CD14-positive monocyte (primary cell): ENCODE measurements at regions not wholly inside any gene's neighbourhood (a gene's known extent, or its start where the extent isn't known, plus 50 kb on each side); places are given as distances from the start of the nearest gene placed in this dataset.

Source experiments
- DNase-seq, 3 donors: peaks; one replicate each; pipeline ENCODE4 v3.0.0-alpha.2; 2011 to 2022
- H2AFZ ChIP-seq: 2 replicates; pipeline ENCODE4 v1.6.0; 2012; ENCODE audit warnings: mild to moderate bottlenecking, low read depth, low read length, inconsistent platforms; ENCODE audit not compliant: insufficient read depth, poor library complexity, severe bottlenecking
- H3K27ac ChIP-seq, 2 donors: 1 replicate in 1 of 2; 2 replicates in 1 of 2; pipeline ENCODE4 v1.5.1; 2012 to 2013; ENCODE audit warnings: low read length in 2 of 2, control low read depth in 1 of 2, inconsistent platforms in 1 of 2, low read depth in 1 of 2, mild to moderate bottlenecking in 1 of 2
- H3K27me3 ChIP-seq, 2 donors: one replicate each; pipeline versions ENCODE4 v1.6.0 to v1.6.1; 2011 to 2013; ENCODE audit warnings: low read length in 2 of 2; ENCODE audit not compliant: control insufficient read depth in 2 of 2, insufficient read depth in 2 of 2
- H3K36me3 ChIP-seq, 2 donors: replicated peaks in 1 of 2; 1 replicate in 1 of 2; 2 replicates in 1 of 2; pipeline versions ENCODE4 v1.5.1 to v1.6.1; 2012 to 2013; ENCODE audit warnings: low read length in 2 of 2, control low read depth in 1 of 2, inconsistent platforms in 1 of 2, mild to moderate bottlenecking in 1 of 2; ENCODE audit not compliant: insufficient read depth in 2 of 2, control insufficient read depth in 1 of 2
- H3K4me1 ChIP-seq, 2 donors: 1 replicate in 1 of 2; 2 replicates in 1 of 2; pipeline versions ENCODE4 v1.5.1 to v1.6.1; 2012 to 2013; ENCODE audit warnings: low read length in 2 of 2, control low read depth in 1 of 2, inconsistent platforms in 1 of 2, mild to moderate bottlenecking in 1 of 2, moderate library complexity in 1 of 2; ENCODE audit not compliant: insufficient read depth in 2 of 2, control insufficient read depth in 1 of 2
- H3K4me2 ChIP-seq: replicated peaks from 2 replicates; pipeline ENCODE3; 2012; ENCODE audit warnings: low read length, moderate library complexity, mild to moderate bottlenecking; ENCODE audit not compliant: poor library complexity, severe bottlenecking; ENCODE audit errors: extremely low read depth
- H3K4me3 ChIP-seq, 3 experiments: fragments of 200-600 bp in 1 of 3; sonication (generic) in 1 of 3; replicated peaks in 1 of 3; 1 replicate in 2 of 3; 2 replicates in 1 of 3; pipeline ENCODE4 v1.5.1; 2011 to 2013; ENCODE audit warnings: low read length in 3 of 3, mild to moderate bottlenecking in 3 of 3, control low read depth in 2 of 3, low read depth in 2 of 3, inconsistent platforms in 1 of 3, moderate library complexity in 1 of 3
- H3K79me2 ChIP-seq: 2 replicates; pipeline ENCODE4 v1.6.0; 2012; ENCODE audit warnings: mild to moderate bottlenecking, control low read depth, inconsistent platforms, low read length, moderate library complexity; ENCODE audit not compliant: insufficient read depth
- H3K9ac ChIP-seq: 2 replicates; pipeline ENCODE4 v1.6.0; 2017; ENCODE audit warnings: low read length, mild to moderate bottlenecking; ENCODE audit not compliant: insufficient read depth, poor library complexity, severe bottlenecking
- H3K9me3 ChIP-seq, 2 donors: replicated peaks in 1 of 2; 1 replicate in 1 of 2; 2 replicates in 1 of 2; pipeline versions ENCODE4 v1.5.1 to v1.6.1; 2012 to 2013; ENCODE audit warnings: low read length in 2 of 2, control low read depth in 1 of 2; ENCODE audit not compliant: control insufficient read depth in 1 of 2, insufficient read depth in 1 of 2
- H4K20me1 ChIP-seq: 2 replicates; pipeline ENCODE4 v1.6.0; 2012; ENCODE audit warnings: mild to moderate bottlenecking, low read length, control low read depth, moderate library complexity; ENCODE audit not compliant: insufficient read depth
- H3K27ac Mint-ChIP-seq, 7 donors: one replicate each; pipeline ENCODE4 v1.8.0; 2020; ENCODE audit warnings: mild to moderate bottlenecking in 7 of 7, mixed read lengths in 7 of 7, moderate library complexity in 6 of 7, inconsistent platforms in 2 of 7
- H3K27me3 Mint-ChIP-seq, 3 donors: one replicate each; pipeline ENCODE4 v1.8.0; 2021 to 2022; ENCODE audit warnings: low read depth in 3 of 3, mild to moderate bottlenecking in 3 of 3, mixed read lengths in 3 of 3, moderate library complexity in 3 of 3, inconsistent platforms in 1 of 3
- H3K36me3 Mint-ChIP-seq, 2 donors: one replicate each; pipeline ENCODE4 v1.8.0; 2020; ENCODE audit warnings: mixed read lengths in 2 of 2, inconsistent platforms in 1 of 2, mild to moderate bottlenecking in 1 of 2
- H3K4me1 Mint-ChIP-seq: one replicate; pipeline ENCODE4 v1.8.0; 2020; ENCODE audit warnings: mild to moderate bottlenecking, mixed read lengths
- H3K4me3 Mint-ChIP-seq, 2 donors: one replicate each; pipeline ENCODE4 v1.8.0; 2020; ENCODE audit warnings: mild to moderate bottlenecking in 2 of 2, mixed read lengths in 2 of 2, moderate library complexity in 1 of 2
- H3K9me3 Mint-ChIP-seq, 7 donors: one replicate each; pipeline ENCODE4 v1.8.0; 2020 to 2022; ENCODE audit warnings: mixed read lengths in 7 of 7, mild to moderate bottlenecking in 6 of 7, moderate library complexity in 6 of 7, inconsistent platforms in 2 of 7
- WGBS: methylation state at CpG from one replicate; pipeline ENCODE4 v1.1.5; 2013; ENCODE audit warnings: missing lambda C conversion rate; ENCODE audit not compliant: insufficient coverage; 5-methylcytosine and 5-hydroxymethylcytosine counted together
- intact Hi-C, 2 donors: fragments of 100-400 bp; cut with micrococcal nuclease; formaldehyde crosslinking; loops; one replicate each; pipeline versions ENCODE4 v1.15.0 to v1.15.1; 2023
- TF ChIP-seq, protein P1 (sequence below): fragments of 200-600 bp; IDR thresholded peaks from one replicate; pipeline ENCODE4 v1.8.0; 2022; ENCODE audit warnings: antibody characterized with exemption, mild to moderate bottlenecking

DNA sequence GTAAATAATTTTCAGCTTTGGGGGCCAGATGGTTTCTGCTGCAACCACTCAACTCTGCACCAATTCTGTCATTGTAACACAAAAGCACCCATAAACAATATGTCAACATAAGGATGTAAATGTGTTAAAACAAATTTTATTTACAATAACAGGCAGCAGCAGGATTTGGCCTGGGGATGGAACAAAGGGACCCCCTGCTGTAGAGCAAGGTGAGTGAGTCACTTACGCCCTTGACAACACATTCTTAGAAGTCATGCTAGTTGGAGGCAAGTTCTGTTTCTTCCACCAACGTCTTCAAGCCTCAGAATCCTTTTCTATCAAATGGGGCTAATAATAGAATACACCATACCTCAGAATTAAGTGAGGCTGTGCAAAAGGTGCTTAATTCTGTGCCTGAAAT is 610.2 kb upstream of the SYT4 start:
- Mint-ChIP-seq H3K4me1 (no peaks in the 10 kb centered on the region), H3K9me3 (peaks cover 0 to 5% (median 3%) of the 10 kb centered on the region in 7 donors), H3K27ac (no peak overlapping the region), H3K4me3 (no peak overlapping the region), H3K27me3 (no peaks in the 10 kb centered on the region), H3K36me3 (no peaks in the 10 kb centered on the region)
- H3K4me1 ChIP-seq, result no peaks in the 10 kb centered on the region
- H3K4me3 ChIP-seq, result no peak overlapping the region
- H4K20me1 ChIP-seq, result no peaks in the 10 kb centered on the region
- DNase-seq, result no peak
- no CpG with 5 or more reads among the region's 2 CpGs for WGBS
- no peak overlapping the region for H3K4me2 ChIP-seq
- TF ChIP-seq, protein P1, sequence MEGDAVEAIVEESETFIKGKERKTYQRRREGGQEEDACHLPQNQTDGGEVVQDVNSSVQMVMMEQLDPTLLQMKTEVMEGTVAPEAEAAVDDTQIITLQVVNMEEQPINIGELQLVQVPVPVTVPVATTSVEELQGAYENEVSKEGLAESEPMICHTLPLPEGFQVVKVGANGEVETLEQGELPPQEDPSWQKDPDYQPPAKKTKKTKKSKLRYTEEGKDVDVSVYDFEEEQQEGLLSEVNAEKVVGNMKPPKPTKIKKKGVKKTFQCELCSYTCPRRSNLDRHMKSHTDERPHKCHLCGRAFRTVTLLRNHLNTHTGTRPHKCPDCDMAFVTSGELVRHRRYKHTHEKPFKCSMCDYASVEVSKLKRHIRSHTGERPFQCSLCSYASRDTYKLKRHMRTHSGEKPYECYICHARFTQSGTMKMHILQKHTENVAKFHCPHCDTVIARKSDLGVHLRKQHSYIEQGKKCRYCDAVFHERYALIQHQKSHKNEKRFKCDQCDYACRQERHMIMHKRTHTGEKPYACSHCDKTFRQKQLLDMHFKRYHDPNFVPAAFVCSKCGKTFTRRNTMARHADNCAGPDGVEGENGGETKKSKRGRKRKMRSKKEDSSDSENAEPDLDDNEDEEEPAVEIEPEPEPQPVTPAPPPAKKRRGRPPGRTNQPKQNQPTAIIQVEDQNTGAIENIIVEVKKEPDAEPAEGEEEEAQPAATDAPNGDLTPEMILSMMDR, result no peak
- intact Hi-C loops, result no loop called here
- no peak overlapping the region for H2AFZ ChIP-seq
- no peaks in the 10 kb centered on the region for H3K27me3 ChIP-seq
- H3K9me3 ChIP-seq, result no peaks in the 10 kb centered on the region
- H3K9ac ChIP-seq, result no peak overlapping the region
- no peaks in the 10 kb centered on the region for H3K79me2 ChIP-seq
- H3K27ac ChIP-seq, result no peak overlapping the region
- H3K36me3 ChIP-seq, result no peaks in the 10 kb centered on the region

DNA sequence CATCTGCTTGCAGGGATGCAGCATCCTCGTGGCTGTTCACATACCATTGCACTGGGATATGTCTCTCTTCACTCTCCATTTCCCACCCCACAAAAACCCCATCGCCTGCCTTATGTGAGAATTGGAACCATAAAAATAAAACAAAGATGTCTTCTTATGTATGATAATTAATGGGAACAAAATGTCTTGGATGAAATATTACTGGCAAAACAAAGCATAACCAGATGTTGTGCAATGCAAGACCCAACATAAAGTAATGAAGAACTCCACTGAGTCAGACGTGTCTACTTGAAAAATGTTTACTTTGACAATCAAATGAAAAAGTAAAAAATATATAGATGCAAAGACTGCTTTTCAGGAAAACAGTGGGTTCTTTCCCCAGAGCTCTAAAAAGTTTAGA is 611.3 kb upstream of the SYT4 start:
- H3K4me3 ChIP-seq, result no peak overlapping the region
- Mint-ChIP-seq H3K27me3 (no peaks in the 10 kb centered on the region), H3K4me3 (no peak overlapping the region), H3K36me3 (no peaks in the 10 kb centered on the region), H3K27ac (no peak overlapping the region), H3K4me1 (no peaks in the 10 kb centered on the region), H3K9me3 (peaks cover 0 to 5% (median 3%) of the 10 kb centered on the region in 7 donors)
- H3K4me1 ChIP-seq, result no peaks in the 10 kb centered on the region
- H3K9me3 ChIP-seq, result no peaks in the 10 kb centered on the region
- WGBS, result no CpG with 5 or more reads among the region's 3 CpGs
- no peaks in the 10 kb centered on the region for H3K36me3 ChIP-seq
- TF ChIP-seq, protein P1, result no peak
- no peaks in the 10 kb centered on the region for H3K27me3 ChIP-seq
- H3K9ac ChIP-seq, result no peak overlapping the region
- no peak overlapping the region for H3K4me2 ChIP-seq
- intact Hi-C loops, result no loop called here
- H3K27ac ChIP-seq, result no peak overlapping the region
- DNase-seq, result no peak
- no peaks in the 10 kb centered on the region for H4K20me1 ChIP-seq
- H2AFZ ChIP-seq, result no peak overlapping the region
- H3K79me2 ChIP-seq, result no peaks in the 10 kb centered on the region
